NCI-H187 treated with DMSO at 0.1 percent for 48 hours (cell line): ENCODE measurements at regions not wholly inside any gene's neighbourhood (a gene's known extent, or its start where the extent isn't known, plus 50 kb on each side); places are given as distances from the start of the nearest gene placed in this dataset.
"Not testable (repeated sequence)": the region's sequence is repeated elsewhere in the genome, so short reads cannot be mapped to it uniquely, and the experiment has no call there.

Experiments used
- DNase-seq: peaks from one replicate; lab custom pipeline; 2025; lab: John Stamatoyannopoulos, UW

DNA sequence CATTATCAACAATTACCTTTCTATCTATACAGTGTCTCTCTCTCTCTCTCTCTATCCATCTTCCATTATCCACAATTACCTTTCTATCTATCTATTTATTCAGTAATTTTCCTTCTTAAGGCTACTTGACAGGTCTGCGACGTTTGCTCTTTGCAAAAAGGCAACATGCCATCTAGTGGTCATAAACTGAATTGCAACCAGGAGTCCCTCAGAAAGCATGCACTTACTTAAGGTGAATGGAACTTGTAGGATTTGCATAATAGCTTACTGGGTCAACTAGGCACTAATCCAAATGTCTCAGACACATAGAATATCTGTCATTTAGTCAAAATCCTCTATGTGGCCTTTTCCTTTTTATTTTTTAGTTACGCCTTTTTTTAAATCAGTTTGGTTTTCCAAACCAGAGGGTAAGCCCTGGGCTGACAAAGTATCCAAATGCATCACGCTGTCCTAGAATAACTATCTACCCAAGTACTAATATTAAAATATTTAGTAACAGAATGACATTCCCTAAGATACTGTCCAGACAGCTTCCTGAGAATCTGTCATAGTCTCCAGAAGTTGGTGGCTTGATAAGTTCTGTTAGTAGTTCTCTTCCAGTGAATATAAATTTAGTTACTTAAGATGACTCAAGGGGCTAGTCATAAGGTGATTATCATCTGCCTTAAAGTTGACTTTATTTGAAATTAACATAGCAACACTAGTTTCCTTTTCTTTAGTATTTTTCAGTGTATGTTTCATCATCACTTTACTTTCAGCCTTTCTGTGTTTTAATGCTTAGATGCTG, 208.3 kb downstream of the PPP1R3A start:
- peak; percentile 40 for DNase-seq

DNA sequence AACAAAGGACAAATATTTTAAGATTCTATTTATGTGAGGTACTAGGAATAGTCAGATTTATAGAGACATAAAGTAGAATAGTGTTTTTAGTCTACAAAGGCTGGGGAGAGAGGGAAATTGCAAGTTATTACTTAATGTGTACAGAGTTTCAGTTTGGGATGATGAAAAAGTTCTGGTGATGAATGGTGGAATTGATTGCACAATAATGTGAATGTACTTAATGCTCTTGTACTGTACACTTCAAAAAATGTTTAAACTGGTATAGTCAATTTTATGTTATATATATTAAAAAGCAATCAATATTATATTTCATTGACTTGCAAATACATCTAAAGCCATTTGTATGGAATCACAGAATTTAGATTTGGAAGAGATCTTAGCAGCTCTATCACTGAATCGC, 213.4 kb downstream of the PPP1R3A start:
- no peak for DNase-seq

DNA sequence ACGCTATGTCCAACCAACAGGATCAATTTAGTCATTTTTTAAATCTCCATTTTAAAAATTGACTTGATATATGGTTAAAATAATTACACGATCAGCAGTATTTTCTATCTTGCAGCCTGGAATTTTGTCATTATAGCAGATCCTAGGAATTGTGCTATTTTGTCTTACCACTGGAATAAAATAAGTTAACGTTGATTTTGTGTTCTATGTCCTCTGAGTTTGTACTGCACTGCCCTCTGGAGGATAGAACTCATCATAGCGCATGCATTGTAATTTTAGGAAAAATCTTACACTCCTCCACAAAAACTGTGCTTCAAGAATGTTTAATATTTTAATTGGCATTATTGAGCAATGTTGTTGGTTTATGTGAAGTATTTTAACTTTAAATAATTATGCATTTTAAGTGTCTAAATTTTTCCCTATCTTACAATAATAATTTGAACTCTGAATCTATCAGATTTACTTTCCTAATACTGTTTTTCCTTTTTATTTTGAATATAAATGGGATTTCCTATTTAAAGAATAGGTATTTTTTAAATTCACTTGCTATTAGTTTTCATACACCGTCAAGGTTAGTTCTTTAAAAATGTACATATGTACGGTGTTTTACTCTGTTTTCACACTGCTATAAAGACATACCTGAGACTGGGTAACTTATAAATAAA, 220.1 kb downstream of the PPP1R3A start:
- no peak for DNase-seq

DNA sequence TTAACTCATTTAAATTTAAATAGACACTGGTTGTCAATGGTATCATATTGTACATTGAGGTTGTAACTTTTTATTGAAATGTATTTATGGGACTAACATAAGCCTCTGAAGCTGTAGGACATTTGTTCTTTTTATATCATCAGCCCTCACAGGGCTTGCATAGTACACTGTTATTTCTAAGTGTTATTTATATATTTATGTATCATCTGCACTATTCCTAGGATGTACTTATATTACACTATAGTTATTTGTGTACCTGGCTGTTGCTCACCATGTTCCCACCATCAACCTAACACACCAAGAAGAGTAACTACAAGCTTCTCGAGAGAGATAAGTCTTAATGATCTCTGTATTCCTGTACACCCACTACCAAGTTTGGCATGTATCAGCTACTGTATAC, 224.7 kb downstream of the PPP1R3A start:
- DNase-seq, result no peak

DNA sequence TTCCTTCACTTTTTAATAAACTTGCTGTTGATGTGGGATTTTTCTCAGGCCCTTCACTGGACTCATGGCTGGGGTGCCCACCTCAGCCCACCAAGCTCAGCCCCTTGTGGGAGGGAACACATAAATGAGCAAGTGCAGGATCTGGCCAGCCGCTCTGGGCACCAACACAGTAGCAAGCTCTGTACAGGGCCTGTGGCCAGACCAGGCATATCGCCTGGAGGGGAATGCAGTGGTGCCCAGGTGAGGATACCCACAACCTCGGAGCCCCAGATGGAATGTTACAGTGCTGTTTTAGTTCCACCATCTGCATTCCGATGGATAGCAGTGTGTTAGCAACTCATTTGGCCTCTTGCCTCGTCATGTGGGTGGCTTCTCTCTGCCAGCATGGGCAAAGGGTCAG, 234.6 kb downstream of the PPP1R3A start:
- DNase-seq, result no peak

DNA sequence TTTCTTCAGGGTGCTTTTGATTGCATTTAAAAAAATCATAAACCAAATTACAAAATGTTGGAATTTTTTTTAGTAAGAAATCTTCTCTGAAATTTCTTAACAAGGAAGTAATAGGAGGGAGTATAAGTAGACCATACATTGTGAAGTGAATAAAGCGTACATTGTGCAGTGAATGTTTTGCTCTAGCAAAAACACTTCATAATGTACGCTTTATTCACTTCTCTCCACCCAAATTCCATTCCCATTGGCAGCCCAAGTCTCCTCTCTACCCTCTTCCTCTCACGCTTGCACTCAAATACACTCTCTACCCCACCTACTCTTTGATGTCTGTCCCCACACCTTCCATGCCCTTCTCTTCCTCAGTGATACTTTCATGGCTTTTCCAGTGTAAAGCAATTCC, 241.0 kb downstream of the PPP1R3A start:
- no peak for DNase-seq

DNA sequence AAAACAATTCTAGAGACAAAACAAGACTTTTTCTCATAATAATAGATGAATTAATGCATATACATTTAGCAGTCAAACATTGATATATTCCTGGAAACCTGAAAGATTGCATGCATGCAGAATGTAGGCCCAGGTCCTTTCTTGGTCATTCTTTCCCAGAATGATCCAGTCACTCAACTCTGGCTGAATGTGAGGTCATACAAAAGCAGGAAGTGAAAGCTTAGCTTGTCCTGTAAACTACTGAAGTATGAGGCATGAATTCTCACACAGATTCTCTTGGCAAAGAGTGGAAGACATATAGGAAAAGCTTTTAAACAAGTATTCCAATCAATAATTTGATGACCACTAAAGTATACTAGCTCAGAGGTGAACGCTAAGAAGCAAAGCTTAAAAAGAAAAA, 253.9 kb downstream of the PPP1R3A start:
- DNase-seq, result no peak

DNA sequence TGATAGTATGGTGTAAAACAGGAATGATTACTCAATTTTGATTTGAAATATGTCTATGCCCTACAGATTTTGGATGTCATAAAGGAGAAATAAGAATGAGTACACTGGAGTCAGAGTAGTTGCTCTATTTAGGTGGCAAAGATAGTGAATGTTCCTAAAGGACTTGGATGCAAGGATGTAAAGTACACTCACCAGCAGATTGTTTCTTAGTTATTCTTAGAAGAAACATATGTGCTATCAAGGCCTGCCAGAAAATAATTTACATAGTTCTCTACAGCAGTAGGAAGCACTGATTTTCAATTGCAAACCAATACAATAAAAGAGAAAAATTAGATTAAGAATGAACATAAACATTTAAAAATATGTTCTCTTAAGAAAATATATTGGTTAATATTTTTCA, 259.4 kb downstream of the PPP1R3A start:
- DNase-seq, result no peak

DNA sequence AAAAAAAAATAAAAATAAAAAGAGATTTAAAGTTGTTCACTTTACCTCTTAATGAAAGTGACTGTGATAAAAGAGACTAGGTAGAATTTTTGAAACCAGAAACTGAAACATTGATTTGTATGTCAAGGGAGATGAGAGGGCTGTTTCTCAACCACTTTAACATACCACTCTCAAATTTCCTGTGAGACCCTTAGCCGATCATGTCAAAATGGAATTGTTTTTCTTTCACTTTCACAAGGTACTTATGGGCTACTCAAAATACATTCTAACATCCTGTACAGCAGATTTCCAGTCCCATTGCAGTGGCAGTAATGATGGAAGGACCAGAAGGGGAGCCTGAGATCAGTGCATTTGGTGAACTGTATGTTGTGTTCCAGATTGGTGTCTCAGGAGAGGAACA, 261.2 kb downstream of the PPP1R3A start:
- DNase-seq, result no peak

DNA sequence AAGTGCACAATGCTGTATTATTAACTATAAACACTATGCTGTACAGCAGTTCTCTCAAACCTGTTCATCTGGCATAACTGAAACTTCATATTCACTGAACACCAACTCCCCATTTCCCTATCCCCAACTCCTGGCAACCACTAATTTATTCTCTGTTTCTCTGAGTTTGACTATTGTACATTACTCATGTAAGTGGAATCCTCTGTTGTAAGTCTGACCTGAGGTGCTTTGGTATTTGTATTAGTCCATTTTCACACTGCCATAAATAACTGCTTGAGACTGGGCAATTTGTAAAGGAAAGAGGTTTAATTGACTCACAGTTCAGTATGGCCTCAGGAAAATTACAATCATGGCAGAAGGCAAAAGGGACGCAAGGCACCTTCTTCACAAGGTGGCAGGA, 266.3 kb downstream of the PPP1R3A start:
- no peak for DNase-seq

DNA sequence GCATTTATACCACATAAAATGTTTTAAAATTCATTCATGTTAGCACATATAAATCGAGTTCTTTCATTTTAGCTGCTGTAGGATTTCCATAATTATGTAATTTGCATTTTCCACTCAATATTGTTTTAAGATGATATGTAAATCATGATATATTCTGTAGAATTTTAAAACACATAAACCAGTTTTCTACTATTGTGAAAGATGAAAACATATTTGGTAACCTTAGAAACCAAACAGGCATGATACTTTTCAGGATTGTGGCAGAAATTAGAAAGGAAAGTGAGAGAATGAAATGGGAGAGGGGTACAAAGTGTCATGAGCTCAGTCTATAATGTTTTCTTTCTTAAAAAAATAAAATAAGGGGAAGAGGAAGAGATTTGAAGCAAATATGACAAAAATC, 269.3 kb downstream of the PPP1R3A start:
- DNase-seq, result no peak

DNA sequence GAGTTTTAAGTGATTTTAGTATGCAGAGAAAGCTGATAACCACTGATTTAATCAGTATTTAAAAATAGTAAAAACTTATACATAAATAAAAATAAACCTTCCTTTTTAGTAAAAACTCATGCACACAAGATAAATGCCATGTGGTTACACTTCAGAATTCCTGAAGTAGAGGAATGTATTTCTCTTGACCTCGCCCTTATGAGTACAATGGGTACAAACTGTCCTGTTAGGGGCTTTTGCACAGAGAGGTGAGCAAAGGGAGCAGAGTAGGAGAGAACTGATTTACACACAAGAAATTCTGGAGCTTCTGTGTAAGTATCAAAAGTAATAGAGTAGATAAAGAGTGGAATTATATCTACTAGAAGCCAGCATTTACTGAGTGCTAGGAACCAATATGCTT, 279.6 kb downstream of the PPP1R3A start:
- DNase-seq, result no peak

DNA sequence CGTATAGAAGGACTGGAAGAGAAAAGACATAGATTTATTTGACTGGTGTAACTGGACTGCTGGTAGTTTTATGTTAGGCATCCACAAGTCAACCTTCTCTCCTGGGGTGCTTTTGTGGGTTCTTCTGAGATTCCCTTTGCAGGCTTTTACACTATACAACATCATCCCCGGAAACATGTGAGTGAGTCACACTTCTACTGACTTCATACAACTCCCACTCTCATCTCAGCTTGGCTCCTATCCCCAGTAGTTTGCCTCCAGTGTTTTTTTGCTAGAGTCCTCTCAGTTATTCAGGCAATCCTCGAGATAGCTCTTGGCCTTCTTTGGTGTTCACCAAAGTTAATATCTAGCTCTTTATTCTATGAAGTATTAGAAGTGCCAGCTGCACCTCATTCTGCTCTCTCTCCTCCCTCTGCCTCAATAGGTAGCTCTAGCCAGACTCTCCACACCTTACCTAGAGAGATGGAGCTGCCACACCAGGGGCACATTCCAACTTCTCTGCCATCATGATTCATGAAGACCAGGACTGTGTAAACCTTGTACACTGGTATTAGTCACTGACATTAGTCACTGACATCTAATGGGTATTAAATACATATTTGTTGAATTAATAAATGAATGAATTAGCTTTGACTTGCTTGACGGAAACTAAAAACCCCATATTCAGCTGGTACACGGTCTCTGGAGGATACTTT, 281.9 kb downstream of the PPP1R3A start:
- no peak for DNase-seq

DNA sequence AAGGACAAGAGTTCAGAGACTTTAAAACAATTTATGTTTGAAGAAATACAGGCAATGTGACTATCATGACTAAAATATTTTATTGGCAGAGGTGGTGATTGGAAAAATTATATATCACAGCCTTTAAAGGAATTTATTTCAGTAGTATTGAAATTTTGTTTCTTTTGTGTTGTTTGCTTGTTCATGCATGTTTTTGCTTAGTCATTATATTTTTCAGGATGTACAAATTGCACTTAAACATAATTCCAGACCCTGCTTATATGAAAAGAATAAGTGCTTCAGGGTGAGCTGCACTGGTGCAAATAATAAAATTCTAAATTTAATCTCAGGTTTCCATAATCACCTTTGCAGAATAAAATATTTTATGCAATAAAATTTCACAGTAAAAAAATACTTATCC, 283.3 kb downstream of the PPP1R3A start:
- DNase-seq, result no peak

DNA sequence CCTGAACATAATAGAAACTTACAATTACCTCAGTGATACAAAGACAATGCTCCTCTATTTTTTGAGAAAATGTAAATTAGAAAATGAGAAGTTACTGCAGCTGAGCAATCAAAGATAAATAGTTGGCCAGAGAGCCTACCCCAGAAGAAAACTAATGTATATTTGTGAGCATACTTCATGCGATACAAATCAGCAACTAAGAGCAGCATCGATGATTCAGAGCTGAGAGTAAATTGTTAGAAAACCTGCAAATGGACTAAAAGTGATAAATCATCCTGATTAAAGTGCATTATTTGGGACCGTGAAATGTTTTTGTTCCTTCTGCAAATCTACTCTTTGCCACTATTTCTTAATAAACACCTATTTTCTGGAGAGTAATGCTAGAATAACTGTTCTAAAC, 285.7 kb downstream of the PPP1R3A start:
- no peak for DNase-seq

DNA sequence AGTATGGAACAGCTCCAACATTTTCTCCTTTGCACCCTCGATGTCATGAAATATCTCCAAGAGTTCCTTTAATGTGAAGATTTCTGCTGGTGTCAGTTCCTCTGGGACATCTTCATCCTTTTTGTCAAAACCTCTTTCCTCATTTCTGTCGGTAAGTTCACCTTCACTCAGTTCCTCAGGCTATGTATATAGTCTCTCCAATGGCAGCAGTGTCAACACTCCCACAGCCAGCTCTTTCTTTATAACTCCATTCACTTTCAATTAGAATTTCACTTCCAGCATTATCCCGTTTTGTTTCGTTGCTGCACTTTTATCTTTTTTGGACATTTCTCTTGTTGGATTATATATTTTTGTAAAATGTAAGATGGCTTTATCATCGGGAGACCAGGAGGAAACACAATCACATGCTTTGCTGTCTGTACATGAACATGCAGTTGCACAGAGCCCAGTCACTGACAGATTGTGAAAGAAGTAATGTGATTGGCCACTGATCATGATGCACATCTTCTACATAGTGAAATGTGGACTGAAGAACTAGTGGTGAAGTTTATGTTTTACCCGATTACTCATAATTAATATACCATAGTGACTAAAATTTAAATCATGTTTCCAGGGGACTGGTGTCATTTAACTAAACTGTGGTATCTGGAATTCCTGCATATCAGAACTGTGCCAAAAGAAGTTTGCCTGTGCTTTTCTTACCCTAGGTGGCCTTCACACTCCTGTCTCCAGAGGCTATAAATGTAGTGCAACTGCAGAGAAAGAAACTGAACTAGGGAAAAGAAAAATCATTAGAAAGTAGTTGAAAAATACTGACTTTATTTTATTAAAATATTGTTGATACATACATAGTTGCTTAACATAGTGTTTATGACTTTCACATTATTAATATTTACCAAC, 289.6 kb downstream of the PPP1R3A start:
- no peak for DNase-seq

DNA sequence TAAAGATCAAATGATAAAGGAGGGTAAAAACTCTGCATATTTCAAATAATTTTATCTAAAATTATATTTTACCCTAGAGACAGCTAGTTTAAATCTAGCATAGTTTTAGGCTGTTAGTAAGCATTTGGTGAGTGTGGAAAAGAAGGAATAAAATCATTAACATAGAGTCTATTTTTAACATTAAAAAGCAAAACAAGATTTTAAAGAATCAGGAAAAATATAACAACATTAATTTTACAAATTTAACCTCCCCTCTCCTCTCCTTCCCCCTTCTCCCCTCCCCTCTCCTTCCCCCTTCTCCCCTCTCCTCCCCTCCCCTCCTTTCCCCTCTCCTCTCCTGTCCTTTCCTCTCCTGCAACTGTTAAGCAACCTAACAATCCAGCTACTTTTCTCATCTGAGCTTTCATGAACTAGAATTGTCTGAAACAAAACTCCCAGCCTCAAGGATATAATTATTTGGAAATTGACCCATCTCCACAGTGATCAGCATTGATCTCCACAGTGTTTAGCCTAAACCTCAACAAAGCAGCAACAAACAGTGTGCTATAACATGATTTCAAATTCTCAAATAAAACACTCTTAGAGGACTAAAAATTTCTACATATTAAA, 293.2 kb downstream of the PPP1R3A start:
- DNase-seq, result no peak

DNA sequence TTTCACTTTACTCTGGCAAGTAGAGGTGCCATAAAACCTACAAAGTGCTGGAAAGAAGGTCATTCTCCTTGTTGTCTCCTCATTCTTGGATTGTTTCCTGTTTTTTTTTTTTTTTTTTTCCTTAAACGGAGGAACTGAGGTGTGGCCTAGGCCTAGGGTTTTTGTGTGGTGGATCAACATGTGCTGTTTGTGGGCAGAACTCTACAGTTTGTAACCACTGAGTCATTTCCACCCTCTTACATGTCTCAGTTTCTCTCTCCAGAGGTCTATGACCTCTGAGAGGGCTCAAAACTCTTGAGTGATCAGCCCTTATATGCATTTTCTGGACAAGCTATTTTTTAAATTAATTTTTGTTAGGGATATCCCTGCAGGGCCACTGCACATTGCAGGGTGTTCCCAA, 296.0 kb downstream of the PPP1R3A start:
- no peak for DNase-seq

DNA sequence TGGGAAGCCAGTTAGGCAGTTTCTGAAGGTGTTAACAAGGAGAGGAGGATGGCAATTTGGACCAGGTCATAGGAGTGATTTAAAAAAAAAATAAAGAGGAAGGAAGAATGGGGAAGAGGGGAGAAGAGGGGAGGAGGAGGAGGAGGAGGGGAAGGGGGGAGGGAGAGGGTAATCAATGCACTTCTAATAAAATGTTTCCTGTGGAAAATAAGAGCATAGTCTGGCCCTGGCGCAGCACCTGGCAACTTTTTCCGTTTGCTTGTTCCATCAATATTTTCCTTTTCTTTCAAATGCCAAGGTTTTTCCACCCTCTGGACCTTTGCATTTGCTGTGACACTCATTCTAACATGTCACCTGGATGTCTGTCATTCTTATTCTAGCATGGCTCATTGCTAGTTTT, 308.2 kb downstream of the PPP1R3A start:
- DNase-seq, result no peak

DNA sequence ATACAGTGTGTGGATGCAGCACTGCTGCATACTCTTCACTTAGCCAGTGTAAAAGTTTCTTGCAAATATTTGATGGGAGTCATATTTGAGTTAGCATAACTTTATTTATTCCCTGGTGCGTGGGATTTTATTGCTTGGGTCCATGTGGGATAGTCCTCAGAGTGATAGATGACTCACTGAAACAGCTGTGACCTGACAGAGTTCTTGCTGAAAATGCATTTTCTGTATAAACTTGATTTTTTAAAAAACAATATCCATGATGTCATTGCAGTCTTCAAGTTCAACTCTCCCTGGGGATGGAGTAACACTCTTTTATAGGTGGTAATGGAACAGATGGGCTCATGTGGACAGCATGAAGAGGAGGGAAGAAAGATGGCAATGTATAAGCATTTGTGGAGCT, 310.0 kb downstream of the PPP1R3A start:
- DNase-seq, result no peak

DNA sequence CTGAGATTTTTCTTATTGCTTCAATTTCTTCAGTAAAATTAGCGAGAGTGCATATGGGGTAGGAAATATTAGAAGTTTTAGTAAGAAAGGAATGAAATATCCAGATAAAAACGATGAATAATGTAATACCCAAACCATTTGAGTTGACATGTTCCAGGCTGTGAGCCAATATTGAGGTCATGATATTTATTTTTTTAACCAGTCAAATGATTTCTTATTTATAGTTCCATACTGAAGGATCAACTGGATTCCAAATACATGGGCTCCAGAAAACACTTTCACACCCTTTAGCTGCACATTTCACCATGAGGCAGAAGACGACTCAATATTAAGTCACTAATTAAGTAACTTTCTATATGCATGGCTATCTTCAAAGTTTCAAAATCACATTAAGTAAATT, 312.5 kb downstream of the PPP1R3A start:
- no peak for DNase-seq

DNA sequence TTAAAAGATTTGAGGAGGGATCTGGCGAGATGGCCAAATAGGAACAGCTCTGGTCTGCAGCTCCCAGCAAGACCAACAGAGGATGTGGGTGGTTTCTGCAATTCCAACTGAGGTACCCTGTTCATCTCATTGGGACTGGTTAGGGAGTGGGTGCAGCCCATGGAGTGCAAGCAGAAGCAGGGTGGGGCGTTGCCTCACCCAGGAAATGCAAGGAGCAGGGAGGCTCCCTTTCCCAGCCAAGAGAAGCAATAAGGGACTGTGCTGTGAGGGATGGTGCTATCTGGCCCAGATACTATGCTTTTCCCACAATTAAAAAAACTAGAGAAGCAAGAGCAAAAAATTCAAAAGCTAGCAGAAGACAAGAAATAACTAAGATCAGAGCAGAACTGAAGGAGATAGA, 318.4 kb downstream of the PPP1R3A start:
- not testable (repeated sequence) for DNase-seq
